ENCODE measurements at regions not wholly inside any gene's neighbourhood (a gene's known extent, or its start where the extent isn't known, plus 50 kb on each side); places are given as distances from the start of the nearest gene placed in this dataset.
"Not testable (repeated sequence)": the region's sequence is repeated elsewhere in the genome, so short reads cannot be mapped to it uniquely, and the experiment has no call there.

DNA sequence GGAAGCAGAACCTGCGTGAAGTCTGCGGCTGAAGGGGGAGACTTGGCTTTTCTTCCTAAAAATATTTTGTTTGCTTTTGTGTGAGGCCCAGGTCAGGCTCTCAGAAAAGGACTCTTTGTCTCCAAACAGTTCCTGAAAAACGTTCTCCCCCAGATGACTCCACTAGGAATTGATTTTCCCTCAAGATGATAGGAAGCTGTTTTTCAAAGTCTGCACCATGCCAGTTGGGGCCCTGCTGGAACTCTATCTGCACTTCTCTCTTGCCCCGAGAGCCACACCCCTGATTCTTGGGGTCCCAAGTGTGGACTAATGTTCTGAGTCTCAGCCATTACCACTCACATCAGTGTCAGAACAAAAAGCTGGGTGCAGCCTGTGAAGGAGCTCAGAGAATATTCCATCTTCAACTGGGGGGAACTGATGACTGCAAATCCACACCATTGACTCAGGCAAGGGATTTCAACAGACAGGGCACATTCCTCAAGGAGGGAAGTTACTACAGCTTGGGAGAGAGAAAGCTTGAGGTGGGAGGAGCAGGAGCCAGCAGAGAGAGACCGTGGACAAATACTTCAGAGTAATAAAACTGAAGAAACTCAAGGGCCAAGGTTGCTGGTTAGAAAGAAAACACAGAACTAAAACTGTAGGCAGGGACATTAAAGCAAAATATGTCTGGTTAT is 768.3 kb downstream of the RNF144A start:
- Histone ChIP-seq H3K9ac (ENCODE audit: low read depth, low read length) (no peak overlapping the region), H3K4me1 (ENCODE audit: control insufficient read depth, insufficient read depth, low read length) (no peaks in the 10 kb centered on the region)

DNA sequence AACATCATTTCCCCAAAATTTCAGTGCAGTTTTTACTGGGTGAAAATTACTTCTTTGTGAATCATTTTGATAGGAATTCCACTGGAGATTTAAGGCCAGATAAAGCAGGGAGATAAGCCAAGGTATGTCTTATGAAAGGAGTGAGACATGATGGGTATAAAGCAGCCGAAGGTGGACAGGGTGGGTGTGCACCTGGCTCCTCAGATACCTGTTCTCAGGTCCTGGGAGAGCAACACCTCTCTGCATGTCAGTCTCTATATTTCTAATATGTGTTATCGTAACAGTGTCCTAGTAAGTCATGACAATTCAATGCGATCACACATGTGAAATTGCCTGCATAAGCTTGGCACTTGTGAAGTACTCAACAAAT is 768.8 kb downstream of the RNF144A start:
- Histone ChIP-seq H3K4me3 (ENCODE audit: low read depth, low read length) (no peak overlapping the region), H3K9me3 (ENCODE audit: control insufficient read depth, insufficient read depth, low read length) (no peaks in the 10 kb centered on the region), H3K36me3 (ENCODE audit: control insufficient read depth, insufficient read depth, low read length) (no peaks in the 10 kb centered on the region), H3K9ac (ENCODE audit: low read depth, low read length) (no peak overlapping the region), H3K27me3 (ENCODE audit: control insufficient read depth, insufficient read depth, low read length) (no peaks in the 10 kb centered on the region), H3K4me1 (ENCODE audit: control insufficient read depth, insufficient read depth, low read length) (no peaks in the 10 kb centered on the region)

More for the DNA sequence above, 768.3 kb downstream of the RNF144A start:
- H3K4me3 ChIP-seq (ENCODE audit: low read depth, low read length) = no peak overlapping the region
- no peaks in the 10 kb centered on the region for H3K27me3 ChIP-seq (ENCODE audit: control insufficient read depth, insufficient read depth, low read length)
- H3K36me3 ChIP-seq (ENCODE audit: control insufficient read depth, insufficient read depth, low read length) = no peaks in the 10 kb centered on the region
- no peaks in the 10 kb centered on the region for H3K9me3 ChIP-seq (ENCODE audit: control insufficient read depth, insufficient read depth, low read length)

DNA sequence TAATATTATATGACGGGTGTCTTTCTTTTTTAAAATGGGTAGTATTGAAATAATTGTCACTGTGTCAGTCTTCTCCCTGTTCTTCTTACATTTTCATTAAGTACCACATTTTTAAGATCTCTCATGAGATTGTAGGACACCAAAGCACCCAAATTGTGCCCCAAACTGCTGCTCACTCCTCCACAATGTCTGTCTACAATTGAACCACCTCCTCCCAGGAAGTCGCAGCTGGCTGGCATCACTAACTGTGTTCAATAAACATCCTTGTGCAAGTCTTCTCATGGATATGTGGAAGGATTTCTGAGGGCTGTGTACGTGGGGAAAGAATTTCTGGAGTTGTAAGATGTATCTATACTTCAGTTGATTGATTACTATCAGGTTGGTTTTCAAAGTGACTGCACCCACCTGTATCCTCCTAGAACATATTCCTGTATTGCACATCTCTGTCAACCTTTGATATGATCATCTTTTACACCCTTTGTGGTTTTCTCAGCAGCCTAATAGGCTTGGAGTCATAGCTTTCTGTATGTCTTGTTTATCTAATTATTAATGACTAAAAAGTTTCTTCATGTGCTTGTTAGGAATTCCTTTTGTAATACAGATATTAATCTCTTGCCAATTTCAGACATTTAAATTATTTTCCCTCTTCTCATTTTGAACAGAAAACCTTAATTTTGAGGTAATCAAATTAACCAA is 774.9 kb downstream of the RNF144A start:
- no peaks in the 10 kb centered on the region for H3K27me3 ChIP-seq (ENCODE audit: control insufficient read depth, insufficient read depth, low read length)
- H3K36me3 ChIP-seq (ENCODE audit: control insufficient read depth, insufficient read depth, low read length) = no peaks in the 10 kb centered on the region
- H3K4me1 ChIP-seq (ENCODE audit: control insufficient read depth, insufficient read depth, low read length) = no peaks in the 10 kb centered on the region
- no peak overlapping the region for H3K9ac ChIP-seq (ENCODE audit: low read depth, low read length)
- H3K4me3 ChIP-seq (ENCODE audit: low read depth, low read length) = no peak overlapping the region
- H3K9me3 ChIP-seq (ENCODE audit: control insufficient read depth, insufficient read depth, low read length) = no peaks in the 10 kb centered on the region

DNA sequence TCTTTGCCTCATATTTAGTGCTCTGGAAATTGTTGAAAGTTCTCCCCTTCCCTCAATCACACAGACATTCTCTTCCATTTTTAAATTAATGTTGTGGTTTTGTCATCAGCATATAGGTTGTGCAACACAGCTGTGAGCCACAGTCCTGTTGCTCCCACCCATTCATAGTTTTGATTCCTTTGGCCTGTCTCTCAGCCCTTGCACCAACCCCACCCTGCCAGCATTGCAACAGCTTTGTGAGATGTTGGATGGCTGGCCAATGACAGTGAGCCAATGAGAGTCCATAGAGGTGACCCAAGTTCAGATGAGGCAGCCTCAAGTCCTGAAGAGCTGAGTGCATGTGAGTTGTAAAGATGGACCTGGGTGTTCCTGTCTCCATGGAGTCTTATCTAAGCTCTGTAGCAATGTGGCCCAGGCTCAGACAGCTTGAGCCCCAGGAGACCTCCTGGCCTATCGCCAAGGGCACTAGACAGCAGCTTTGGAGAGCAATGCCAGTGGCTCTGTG is 775.5 kb downstream of the RNF144A start:
- no peak overlapping the region for H3K4me3 ChIP-seq (ENCODE audit: low read depth, low read length)

DNA sequence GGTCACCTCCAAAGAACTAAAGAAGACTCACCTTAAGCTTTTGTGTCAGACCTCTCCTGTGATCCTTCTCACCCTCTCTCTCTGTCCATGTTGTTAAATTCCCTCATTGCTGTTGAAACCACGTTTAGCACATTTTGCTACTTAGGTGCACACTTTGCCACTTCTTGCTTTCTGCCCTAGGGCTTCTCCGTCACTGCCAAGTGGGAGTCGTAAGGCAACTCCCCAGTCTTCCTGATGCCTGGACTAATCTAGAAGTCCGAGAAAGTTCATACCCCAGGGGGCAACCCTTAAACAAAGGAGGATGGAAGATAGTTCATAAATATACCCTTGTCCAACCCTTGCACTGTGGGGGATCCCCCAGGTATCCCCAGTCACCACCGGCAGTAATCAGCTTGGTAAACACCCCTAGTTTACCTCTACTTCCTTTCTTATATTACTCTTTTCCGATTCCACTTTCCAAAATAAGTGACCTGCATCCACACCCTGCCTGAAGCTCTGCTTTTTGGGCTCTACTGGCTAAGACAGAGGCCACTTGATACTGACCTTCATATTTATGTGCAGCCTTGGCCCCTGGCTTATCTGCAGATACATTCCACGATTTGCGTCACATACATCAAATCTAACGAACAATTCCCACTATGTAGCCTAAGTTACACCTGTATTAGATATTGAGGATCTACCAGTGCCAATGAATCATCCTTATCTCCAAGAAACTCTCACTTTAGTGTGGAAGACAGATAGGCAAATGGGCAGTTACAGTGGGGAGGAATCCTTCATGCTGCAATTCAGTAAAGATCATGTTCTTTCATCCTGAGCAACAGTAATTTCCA is 776.2 kb downstream of the RNF144A start:
- Histone ChIP-seq H3K4me3 (ENCODE audit: low read depth, low read length) (no peak overlapping the region), H3K27me3 (ENCODE audit: control insufficient read depth, insufficient read depth, low read length) (no peaks in the 10 kb centered on the region), H3K4me1 (ENCODE audit: control insufficient read depth, insufficient read depth, low read length) (no peaks in the 10 kb centered on the region), H3K9me3 (ENCODE audit: control insufficient read depth, insufficient read depth, low read length) (no peaks in the 10 kb centered on the region), H3K36me3 (ENCODE audit: control insufficient read depth, insufficient read depth, low read length) (no peaks in the 10 kb centered on the region), H3K9ac (ENCODE audit: low read depth, low read length) (no peak overlapping the region)

More for the DNA sequence above, 775.5 kb downstream of the RNF144A start:
- Histone ChIP-seq H3K9ac (ENCODE audit: low read depth, low read length) (no peak overlapping the region), H3K4me1 (ENCODE audit: control insufficient read depth, insufficient read depth, low read length) (no peaks in the 10 kb centered on the region), H3K9me3 (ENCODE audit: control insufficient read depth, insufficient read depth, low read length) (no peaks in the 10 kb centered on the region), H3K27me3 (ENCODE audit: control insufficient read depth, insufficient read depth, low read length) (no peaks in the 10 kb centered on the region), H3K36me3 (ENCODE audit: control insufficient read depth, insufficient read depth, low read length) (no peaks in the 10 kb centered on the region)

DNA sequence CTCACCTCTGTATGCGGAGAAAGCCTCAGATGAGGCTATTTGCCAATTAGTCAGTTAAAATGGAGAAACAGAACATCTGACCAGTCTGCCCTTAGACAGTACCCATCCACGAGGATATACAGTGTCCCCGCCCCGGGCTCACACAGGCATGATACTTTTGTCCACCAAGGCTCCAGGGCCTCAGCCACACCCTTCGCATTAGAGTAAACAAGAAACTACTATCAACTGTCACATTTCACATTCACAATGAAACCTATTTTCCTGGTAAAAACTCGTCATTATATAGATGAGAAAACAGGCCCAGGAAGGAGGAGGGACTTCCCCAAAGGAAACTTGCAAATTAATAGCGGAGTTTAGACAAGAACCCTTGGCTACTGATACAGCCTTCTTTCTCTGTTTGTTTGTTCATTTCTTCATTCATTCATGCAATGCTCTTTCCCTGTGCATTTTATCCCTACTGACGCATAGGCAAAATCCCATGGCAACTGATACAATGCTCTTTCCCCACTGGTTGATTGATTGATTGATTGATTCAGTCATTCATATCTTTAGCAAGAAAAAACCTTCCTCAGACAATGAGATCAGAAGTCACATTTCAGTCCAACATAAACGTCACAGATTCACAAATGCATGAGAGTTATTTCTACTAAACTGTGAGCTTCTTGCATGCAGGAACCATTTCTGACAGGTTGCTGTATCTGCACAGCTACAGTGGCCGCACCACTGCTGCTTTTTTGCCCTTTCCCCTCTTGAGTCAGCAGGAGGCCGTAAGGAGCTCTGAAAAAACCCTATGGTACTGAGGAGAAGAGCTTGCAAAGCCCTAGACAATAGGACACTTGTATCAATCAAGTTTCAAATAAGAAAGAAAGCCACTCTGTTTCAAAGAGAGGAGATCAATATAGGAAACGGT is 777.1 kb downstream of the RNF144A start:
- no peaks in the 10 kb centered on the region for H3K9me3 ChIP-seq (ENCODE audit: control insufficient read depth, insufficient read depth, low read length)
- H3K36me3 ChIP-seq (ENCODE audit: control insufficient read depth, insufficient read depth, low read length) = no peaks in the 10 kb centered on the region
- no peak overlapping the region for H3K9ac ChIP-seq (ENCODE audit: low read depth, low read length)
- H3K4me3 ChIP-seq (ENCODE audit: low read depth, low read length) = no peak overlapping the region
- no peaks in the 10 kb centered on the region for H3K4me1 ChIP-seq (ENCODE audit: control insufficient read depth, insufficient read depth, low read length)
- no peaks in the 10 kb centered on the region for H3K27me3 ChIP-seq (ENCODE audit: control insufficient read depth, insufficient read depth, low read length)

DNA sequence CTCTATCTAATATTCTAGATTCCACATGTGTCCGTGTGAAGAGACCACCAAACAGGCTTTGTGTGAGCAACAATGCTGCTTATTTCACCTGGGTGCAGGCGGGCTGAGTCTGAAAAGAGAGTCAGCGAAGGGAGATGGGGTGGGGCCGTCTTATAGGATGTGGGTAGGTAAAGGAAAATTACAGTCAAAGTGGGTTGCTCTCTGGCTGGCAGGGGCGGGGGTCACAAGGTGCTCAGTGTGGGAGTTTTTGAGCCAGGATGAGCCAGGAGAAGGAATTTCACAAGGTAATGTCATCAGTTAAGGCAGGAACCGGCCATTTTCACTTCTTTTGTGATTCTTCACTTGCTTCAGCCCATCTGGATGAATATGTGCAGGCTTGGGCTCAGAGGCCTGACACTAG is 779.3 kb downstream of the RNF144A start:
- H3K4me3 ChIP-seq (ENCODE audit: low read depth, low read length); H3K27me3 ChIP-seq (ENCODE audit: control insufficient read depth, insufficient read depth, low read length); H3K9me3 ChIP-seq (ENCODE audit: control insufficient read depth, insufficient read depth, low read length); H3K36me3 ChIP-seq (ENCODE audit: control insufficient read depth, insufficient read depth, low read length); H3K9ac ChIP-seq (ENCODE audit: low read depth, low read length); H3K4me1 ChIP-seq (ENCODE audit: control insufficient read depth, insufficient read depth, low read length): not testable (repeated sequence)

DNA sequence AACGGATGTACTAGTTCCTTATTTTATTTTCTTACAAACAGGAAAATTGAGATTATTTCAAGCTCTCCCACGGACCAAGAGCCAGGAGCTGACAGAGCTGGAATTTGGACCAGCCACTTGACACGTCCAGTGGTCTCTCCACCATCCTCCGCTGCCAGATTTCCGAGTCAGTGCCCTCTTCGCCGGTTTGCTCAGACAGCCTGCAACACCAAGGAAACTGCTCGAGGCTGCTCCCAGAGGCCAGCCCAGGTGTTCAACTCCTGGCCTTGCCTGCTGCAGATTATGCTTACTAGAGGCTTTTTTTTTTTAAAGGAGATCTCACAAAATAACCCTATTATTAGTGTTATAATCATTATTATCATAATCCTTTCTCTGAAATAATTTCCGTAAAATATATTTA is 779.8 kb downstream of the RNF144A start:
- Histone ChIP-seq H3K4me3 (ENCODE audit: low read depth, low read length) (no peak overlapping the region), H3K9ac (ENCODE audit: low read depth, low read length) (no peak overlapping the region), H3K9me3 (ENCODE audit: control insufficient read depth, insufficient read depth, low read length) (no peaks in the 10 kb centered on the region), H3K4me1 (ENCODE audit: control insufficient read depth, insufficient read depth, low read length) (peaks cover 4% of the 10 kb centered on the region), H3K36me3 (ENCODE audit: control insufficient read depth, insufficient read depth, low read length) (no peaks in the 10 kb centered on the region), H3K27me3 (ENCODE audit: control insufficient read depth, insufficient read depth, low read length) (peaks cover 3% of the 10 kb centered on the region)

DNA sequence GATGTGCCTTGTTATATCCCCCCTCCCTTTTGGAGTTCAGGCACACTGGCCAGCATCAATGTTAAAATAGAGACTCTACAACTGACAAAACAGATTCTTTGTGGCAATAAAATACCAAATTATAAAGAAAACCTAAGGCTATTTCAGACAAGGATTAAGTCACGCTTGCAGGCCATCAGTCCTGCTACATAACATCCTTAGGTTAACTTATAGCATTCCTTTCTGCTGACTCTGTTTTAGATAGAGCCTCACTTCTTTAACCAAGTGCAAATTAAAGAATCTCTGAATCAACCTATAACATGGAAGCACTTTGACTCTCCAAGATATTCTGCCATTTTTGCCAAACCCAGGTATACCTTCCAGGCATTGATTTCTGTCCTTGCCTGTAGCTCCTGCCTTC is 784.6 kb downstream of the RNF144A start:
- Histone ChIP-seq H3K4me3 (ENCODE audit: low read depth, low read length) (no peak overlapping the region), H3K27me3 (ENCODE audit: control insufficient read depth, insufficient read depth, low read length) (peaks cover 8% of the 10 kb centered on the region), H3K36me3 (ENCODE audit: control insufficient read depth, insufficient read depth, low read length) (no peaks in the 10 kb centered on the region), H3K9me3 (ENCODE audit: control insufficient read depth, insufficient read depth, low read length) (no peaks in the 10 kb centered on the region), H3K9ac (ENCODE audit: low read depth, low read length) (no peak overlapping the region), H3K4me1 (ENCODE audit: control insufficient read depth, insufficient read depth, low read length) (peaks cover 23% of the 10 kb centered on the region)

DNA sequence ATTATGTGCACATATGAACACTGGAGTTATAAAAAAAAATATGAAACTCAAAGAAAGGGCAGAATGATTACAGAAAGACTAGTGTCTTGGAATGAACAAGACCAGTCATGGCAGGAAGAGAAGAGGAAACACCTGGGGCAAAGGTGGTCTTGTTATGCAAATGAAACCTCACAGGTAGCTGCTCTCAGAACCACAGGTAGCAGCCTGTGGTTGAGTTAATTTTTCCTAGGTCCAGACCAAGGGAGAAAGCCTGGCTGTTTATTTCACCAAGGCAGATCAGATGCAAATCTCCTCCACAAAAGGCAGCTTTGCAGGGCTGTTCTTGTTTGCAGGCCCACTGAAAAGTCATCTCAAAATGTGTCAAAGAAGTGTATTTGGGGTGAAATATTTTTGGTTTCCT is 785.8 kb downstream of the RNF144A start:
- no peak overlapping the region for H3K9ac ChIP-seq (ENCODE audit: low read depth, low read length)
- H3K4me3 ChIP-seq (ENCODE audit: low read depth, low read length) = no peak overlapping the region

DNA sequence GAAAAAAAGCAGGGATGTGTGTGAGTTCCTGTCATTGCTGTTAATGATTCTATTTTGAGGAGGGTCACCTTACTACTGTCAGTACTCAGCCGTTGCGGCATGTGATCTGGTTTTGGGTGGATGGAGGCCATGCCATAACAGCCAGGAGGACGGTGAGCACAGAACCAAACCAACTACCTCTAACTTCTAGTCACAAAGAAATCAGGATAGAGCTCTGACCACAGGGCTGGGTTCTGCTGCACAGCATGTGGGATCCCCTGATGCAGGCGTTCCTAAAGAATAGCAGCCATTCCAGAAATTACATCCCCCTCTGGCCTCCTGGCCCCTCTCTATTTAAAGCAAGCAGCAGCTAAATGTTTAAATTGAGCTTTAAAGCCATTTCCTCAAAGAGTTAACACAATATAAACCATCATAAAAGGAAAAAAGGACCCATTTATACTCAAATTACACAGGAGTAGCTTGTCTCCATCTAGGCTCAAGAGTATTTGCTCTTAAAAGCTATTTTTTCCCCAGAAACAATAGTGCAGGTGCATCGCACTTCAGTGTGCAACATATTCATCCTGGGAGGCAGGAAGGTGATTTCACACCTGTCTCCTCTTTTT is 786.4 kb downstream of the RNF144A start:
- no peaks in the 10 kb centered on the region for H3K36me3 ChIP-seq (ENCODE audit: control insufficient read depth, insufficient read depth, low read length)
- peaks cover 8% of the 10 kb centered on the region for H3K27me3 ChIP-seq (ENCODE audit: control insufficient read depth, insufficient read depth, low read length)
- no peak overlapping the region for H3K9ac ChIP-seq (ENCODE audit: low read depth, low read length)
- peaks cover 23% of the 10 kb centered on the region for H3K4me1 ChIP-seq (ENCODE audit: control insufficient read depth, insufficient read depth, low read length)
- no peak overlapping the region for H3K4me3 ChIP-seq (ENCODE audit: low read depth, low read length)
- no peaks in the 10 kb centered on the region for H3K9me3 ChIP-seq (ENCODE audit: control insufficient read depth, insufficient read depth, low read length)

More for the DNA sequence above, 785.8 kb downstream of the RNF144A start:
- Histone ChIP-seq H3K27me3 (ENCODE audit: control insufficient read depth, insufficient read depth, low read length) (peaks cover 8% of the 10 kb centered on the region), H3K9me3 (ENCODE audit: control insufficient read depth, insufficient read depth, low read length) (no peaks in the 10 kb centered on the region), H3K4me1 (ENCODE audit: control insufficient read depth, insufficient read depth, low read length) (peaks cover 23% of the 10 kb centered on the region), H3K36me3 (ENCODE audit: control insufficient read depth, insufficient read depth, low read length) (no peaks in the 10 kb centered on the region)
